Dedifferentiated amniotic fluid mesenchymal stem cell (primary cell): ENCODE measurements at regions not wholly inside any gene's neighbourhood (a gene's known extent, or its start where the extent isn't known, plus 50 kb on each side); places are given as distances from the start of the nearest gene placed in this dataset.
"Not testable (repeated sequence)": the region's sequence is repeated elsewhere in the genome, so short reads cannot be mapped to it uniquely, and the experiment has no call there.

ENCODE experiments used
- DNase-seq: peaks from one replicate; pipeline ENCODE4 v3.0.0-alpha.2; 2016; ENCODE audit errors: extremely low spot score

DNA sequence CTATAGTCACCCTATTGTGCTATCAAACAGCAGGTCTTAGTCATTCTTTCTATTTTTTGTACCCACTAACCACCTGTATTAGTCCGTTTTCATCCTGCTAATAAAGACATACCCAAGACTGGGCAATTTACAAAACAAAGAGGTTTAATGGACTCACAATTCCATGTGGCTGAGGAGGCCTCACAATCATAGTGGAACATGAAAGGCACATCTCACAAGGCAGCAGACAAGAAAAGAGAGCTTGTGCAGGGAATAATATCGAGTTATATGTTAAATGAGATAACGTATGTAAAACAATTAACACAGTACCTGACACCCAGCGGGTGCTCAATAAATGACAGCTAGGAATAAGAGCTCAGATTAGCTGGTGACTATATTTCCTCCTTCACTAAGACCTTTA lies 88.1 kb upstream of the WDR44 start:
- no peak for DNase-seq

DNA sequence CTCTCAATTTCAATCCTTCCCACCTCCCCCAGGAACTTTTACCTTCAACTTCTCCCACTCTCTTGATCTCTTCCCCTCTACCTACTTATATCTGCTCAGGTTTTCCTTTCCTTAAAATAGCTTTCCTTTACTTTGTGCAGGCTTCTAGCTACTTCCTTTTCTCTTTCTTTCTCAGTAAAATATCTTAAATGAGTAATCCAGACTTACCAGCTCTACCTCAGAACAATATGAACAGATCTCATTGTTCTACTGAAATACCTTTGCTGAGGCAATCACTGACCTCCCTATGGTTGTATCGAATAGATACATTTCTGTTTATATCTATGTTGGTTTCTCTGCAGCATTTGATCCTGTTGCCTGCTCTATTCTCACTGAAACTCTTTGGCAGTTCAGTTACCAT lies 86.7 kb upstream of the WDR44 start:
- DNase-seq = no peak

DNA sequence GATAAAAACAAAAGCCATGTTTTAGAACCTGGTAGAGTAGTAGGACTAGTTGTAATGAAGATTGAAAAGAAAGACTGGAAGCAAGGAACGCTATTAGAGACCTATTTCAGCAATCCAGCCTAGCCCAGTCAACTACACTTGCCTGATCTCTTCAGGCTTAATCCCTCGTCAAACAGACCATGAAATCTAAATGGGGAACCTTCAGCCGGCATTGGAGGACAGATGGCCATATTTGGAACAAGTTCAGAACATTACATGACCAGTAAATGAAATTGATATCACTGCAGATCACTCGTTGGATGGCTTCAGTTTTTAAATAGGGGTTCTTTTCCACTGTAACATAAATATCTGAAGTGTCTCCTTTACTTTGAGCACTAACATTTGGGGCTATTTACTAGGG lies 84.8 kb upstream of the WDR44 start:
- DNase-seq = no peak

DNA sequence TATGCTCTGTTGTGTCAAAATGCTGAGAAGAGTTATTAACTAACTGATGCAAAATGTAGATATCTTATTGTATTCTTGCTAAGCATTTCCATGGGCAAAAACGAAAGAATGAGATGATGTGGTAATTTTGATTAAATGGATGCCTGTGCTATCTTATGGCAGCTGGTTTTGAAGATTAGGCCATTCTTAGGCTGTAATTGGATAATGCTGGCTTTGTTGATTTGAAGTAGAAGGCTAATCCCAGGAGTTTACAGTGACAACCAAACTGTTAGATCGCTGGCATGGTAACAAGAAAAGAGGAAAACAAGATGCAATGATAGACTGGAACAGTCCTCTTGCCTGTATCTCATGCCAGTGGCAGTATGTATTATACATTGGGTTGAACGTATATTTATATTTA lies 74.1 kb upstream of the WDR44 start:
- no peak for DNase-seq

DNA sequence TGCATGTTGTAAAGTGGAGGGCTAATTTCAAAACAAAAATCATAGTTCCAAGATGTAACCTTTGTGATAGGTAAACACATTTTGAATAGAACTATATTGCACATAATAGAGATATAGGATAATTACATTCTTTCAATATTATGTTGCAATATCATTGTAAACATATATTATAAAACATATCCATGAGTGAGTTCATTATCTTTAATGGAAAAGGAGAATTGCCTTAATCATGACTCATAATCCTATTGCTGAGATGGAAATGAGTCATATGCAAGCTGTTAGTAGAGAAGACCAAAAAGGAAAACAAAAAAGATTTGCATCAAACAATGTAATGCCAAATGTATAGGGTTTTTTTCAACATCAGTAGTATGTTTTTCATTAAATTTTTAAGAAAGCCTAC lies 73.7 kb upstream of the WDR44 start:
- DNase-seq = no peak

DNA sequence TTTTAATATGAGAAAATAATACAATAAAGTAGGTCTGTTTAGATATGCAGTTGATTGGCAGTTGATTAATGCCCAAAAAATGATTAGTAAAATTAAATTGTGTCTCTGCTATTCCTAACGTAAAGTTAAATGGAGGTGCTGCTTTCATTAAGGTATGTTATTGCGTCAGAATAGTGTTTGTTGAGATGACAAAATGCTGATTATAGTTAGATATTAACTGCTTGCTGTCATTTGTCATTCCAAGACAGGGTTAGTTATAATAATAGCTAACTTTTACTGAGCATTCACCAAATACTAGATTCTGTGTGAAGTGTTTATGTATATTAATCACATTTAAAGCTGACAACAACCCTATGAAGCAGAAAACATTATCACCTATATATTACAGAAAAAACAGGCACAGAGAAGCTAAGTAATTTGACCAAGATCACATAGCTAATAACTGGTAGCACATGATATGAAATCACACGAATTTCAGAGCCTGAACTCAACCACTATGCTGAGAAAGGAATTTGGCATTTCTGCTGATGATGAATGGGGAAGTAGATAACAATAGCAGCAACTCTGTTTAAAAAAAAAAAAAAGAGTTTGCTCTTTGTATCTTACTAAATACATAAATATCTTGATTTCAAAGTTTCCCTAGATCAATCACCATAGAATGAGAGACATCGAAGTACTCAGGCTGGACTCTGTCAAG lies 59.7 kb upstream of the WDR44 start:
- no peak for DNase-seq

DNA sequence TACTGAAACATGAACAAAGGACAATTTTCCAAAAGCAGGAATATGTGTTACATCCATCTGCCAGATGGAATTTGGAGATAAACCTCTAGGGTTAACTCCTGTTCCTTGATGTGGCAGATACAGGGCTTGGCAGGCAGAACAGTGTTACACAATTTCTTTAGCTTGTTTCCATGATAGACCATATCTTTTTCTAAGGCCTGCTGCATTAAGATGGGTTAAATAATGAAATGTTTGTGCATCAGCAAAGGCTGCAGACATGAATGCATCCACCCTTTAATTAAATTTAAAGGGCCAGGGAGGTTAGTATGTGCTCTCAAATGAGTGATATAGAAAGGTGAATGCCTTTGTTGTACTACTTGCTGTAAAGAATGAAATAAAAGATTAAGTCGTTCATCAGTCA lies 50.1 kb upstream of the WDR44 start:
- DNase-seq = not testable (repeated sequence)
